NT2/D1 (cell line): ENCODE measurements at regions not wholly inside any gene's neighbourhood (a gene's known extent, or its start where the extent isn't known, plus 50 kb on each side); places are given as distances from the start of the nearest gene placed in this dataset.

Experiments
- YY1 ChIP-seq: IDR thresholded peaks from 2 replicates; pipeline ENCODE4 v1.6.1; 2011; ENCODE audit not compliant: insufficient read length, insufficient read depth
- ZNF274 ChIP-seq: IDR thresholded peaks from 2 replicates; pipeline ENCODE4 v1.6.1; 2011; ENCODE audit warnings: mild to moderate bottlenecking, low read depth, low read length

- no peak for TF ChIP-seq YY1
- no peak for TF ChIP-seq ZNF274
Observed at GRCh38 chr15:53437366-53437765, 322.1 kb downstream of the WDR72 start.
